Esophagus muscularis mucosa (tissue), 4 donors: ENCODE measurements at regions not wholly inside any gene's neighbourhood (a gene's known extent, or its start where the extent isn't known, plus 50 kb on each side); places are given as distances from the start of the nearest gene placed in this dataset.

Source experiments
- DNase-seq: peaks from one replicate; pipeline ENCODE4 v3.0.0-alpha.2; 2017; ENCODE audit errors: extremely low spot score
- H3K27ac ChIP-seq, 4 donors: fragments of 200-600 bp; sonication (generic); replicated peaks in 1 of 4; 1 replicate in 3 of 4; 2 replicates in 1 of 4; pipeline ENCODE4 v1.5.1; 2016 to 2019; ENCODE audit warnings: mild to moderate bottlenecking in 1 of 4
- H3K27me3 ChIP-seq, 4 donors: fragments of 200-600 bp; sonication (generic); one replicate each; pipeline versions ENCODE4 v1.5.1 to v1.6.0; 2016 to 2019
- H3K36me3 ChIP-seq, 4 donors: fragments of 200-600 bp; sonication (generic); one replicate each; pipeline ENCODE4 v1.5.1; 2016 to 2019
- H3K4me1 ChIP-seq, 4 donors: fragments of 200-600 bp; sonication (generic); one replicate each; pipeline ENCODE4 v1.5.1; 2016 to 2019
- H3K4me3 ChIP-seq, 4 donors: fragments of 200-600 bp; sonication (generic); 1 replicate in 2 of 4; 2 replicates in 2 of 4; pipeline ENCODE4 v1.5.1; 2016 to 2019; ENCODE audit warnings: mild to moderate bottlenecking in 4 of 4, moderate library complexity in 1 of 4
- H3K9me3 ChIP-seq, 4 donors: fragments of 200-600 bp; sonication (generic); 1 replicate in 3 of 4; 2 replicates in 1 of 4; pipeline ENCODE4 v1.5.1; 2016 to 2019
- CTCF ChIP-seq, 3 experiments: fragments of 200-600 bp in 2 of 3; fragments of 450-650 bp in 1 of 3; sonication (generic) in 2 of 3; IDR thresholded peaks; one replicate each; pipeline ENCODE4 v1.5.1; 2017 to 2019; ENCODE audit warnings: antibody characterized with exemption in 3 of 3, mild to moderate bottlenecking in 2 of 3, moderate library complexity in 1 of 3
- EP300 ChIP-seq: sonication (generic); formaldehyde crosslinking; IDR thresholded peaks from one replicate; pipeline ENCODE4 v1.6.1; 2017; ENCODE audit warnings: antibody characterized with exemption
- POLR2A ChIP-seq: fragments of 450-650 bp; IDR thresholded peaks from one replicate; pipeline ENCODE4 v1.6.1; 2017; ENCODE audit warnings: antibody characterized with exemption, moderate library complexity, mild to moderate bottlenecking, low read depth
- POLR2AphosphoS5 ChIP-seq, 2 donors: sonication (generic); formaldehyde crosslinking; IDR thresholded peaks; one replicate each; pipeline ENCODE4 v1.6.1; 2017; ENCODE audit warnings: antibody characterized with exemption in 2 of 2
- WGBS: methylation state at CpG from one replicate; pipeline ENCODE4 v1.1.5; 2018; 5-methylcytosine and 5-hydroxymethylcytosine counted together
- intact Hi-C: fragments of 100-400 bp; cut with DNase I; formaldehyde crosslinking; loops from one replicate; pipeline ENCODE4 v1.15.1; 2023

- Histone ChIP-seq H3K9me3 (peaks cover 0 to 6% (median 0%) of the 10 kb centered on the region in 4 donors), H3K4me1 (peaks cover 4 to 9% (median 7%) of the 10 kb centered on the region in 4 donors), H3K27me3 (no peaks in the 10 kb centered on the region), H3K36me3 (no peaks in the 10 kb centered on the region), H3K27ac (no peak overlapping the region), H3K4me3 (no peak overlapping the region)
- 77% methylated on average over 5 of the region's 5 CpGs for WGBS
- TF ChIP-seq POLR2A (no peak), EP300 (no peak)
- no peak for DNase-seq
- intact Hi-C loops = no loop called here
Observed at GRCh38 chrX:39958850-39959249, 138.9 kb downstream of the BCOR start.

GRCh38 chrX:39960219-39960618, 137.5 kb downstream of the BCOR start:
- Histone ChIP-seq H3K27me3 (no peaks in the 10 kb centered on the region), H3K36me3 (no peaks in the 10 kb centered on the region), H3K9me3 (peaks cover 0 to 19% (median 0%) of the 10 kb centered on the region in 4 donors), H3K4me1 (peaks cover 0 to 5% (median 0%) of the 10 kb centered on the region in 4 donors), H3K4me3 (no peak overlapping the region), H3K27ac (no peak overlapping the region)
- intact Hi-C loops = no loop called here
- 67% methylated on average over 4 of the region's 4 CpGs for WGBS
- no peak for DNase-seq
- TF ChIP-seq CTCF (IDR thresholded peaks at IDR 0.05) (no peak), POLR2AphosphoS5 (IDR thresholded peaks at IDR 0.05) (no peak), EP300 (no peak), POLR2A (no peak)

GRCh38 chrX:39961441-39961840, 136.3 kb downstream of the BCOR start:
- H3K36me3 ChIP-seq = no peaks in the 10 kb centered on the region
- peaks cover 0 to 22% (median 0%) of the 10 kb centered on the region in 4 donors for H3K9me3 ChIP-seq
- intact Hi-C loops = no loop called here
- DNase-seq = no peak
- WGBS = 81% methylated on average over 4 of the region's 4 CpGs
- TF ChIP-seq POLR2AphosphoS5 (IDR thresholded peaks at IDR 0.05) (no peak), CTCF (IDR thresholded peaks at IDR 0.05) (no peak), POLR2A (no peak), EP300 (no peak)
- H3K4me1 ChIP-seq = peaks cover 0 to 5% (median 0%) of the 10 kb centered on the region in 4 donors
- H3K27ac ChIP-seq = no peak overlapping the region
- H3K27me3 ChIP-seq = no peaks in the 10 kb centered on the region
- no peak overlapping the region for H3K4me3 ChIP-seq

GRCh38 chrX:39965051-39965573, 132.6 kb downstream of the BCOR start:
- intact Hi-C loops = no loop called here

GRCh38 chrX:39966176-39966575, 131.6 kb downstream of the BCOR start:
- no peak overlapping the region for H3K27ac ChIP-seq
- no peaks in the 10 kb centered on the region for H3K4me1 ChIP-seq
- no peaks in the 10 kb centered on the region for H3K27me3 ChIP-seq
- intact Hi-C loops = no loop called here
- 78% methylated on average over 8 of the region's 8 CpGs for WGBS
- TF ChIP-seq EP300 (no peak), CTCF (IDR thresholded peaks at IDR 0.05) (no peak), POLR2A (no peak), POLR2AphosphoS5 (IDR thresholded peaks at IDR 0.05) (no peak)
- no peaks in the 10 kb centered on the region for H3K36me3 ChIP-seq
- no peak for DNase-seq
- no peak overlapping the region for H3K4me3 ChIP-seq
- peaks cover 0 to 26% (median 0%) of the 10 kb centered on the region in 4 donors for H3K9me3 ChIP-seq

More at GRCh38 chrX:39965051-39965573, 132.6 kb downstream of the BCOR start:
- H3K4me3 ChIP-seq = no peak overlapping the region
- H3K27me3 ChIP-seq = no peaks in the 10 kb centered on the region
- peaks cover 0 to 22% (median 0%) of the 10 kb centered on the region in 4 donors for H3K9me3 ChIP-seq
- TF ChIP-seq POLR2A = no peak
- no peak for TF ChIP-seq EP300
- TF ChIP-seq POLR2AphosphoS5 (IDR thresholded peaks at IDR 0.05) = no peak
- no peak for TF ChIP-seq CTCF (IDR thresholded peaks at IDR 0.05)
- H3K36me3 ChIP-seq = no peaks in the 10 kb centered on the region
- H3K4me1 ChIP-seq = no peaks in the 10 kb centered on the region
- 70% methylated on average over 1 of the region's 1 CpG for WGBS
- H3K27ac ChIP-seq = no peak overlapping the region
- DNase-seq = no peak
